Keratinocyte (primary cell): ENCODE measurements at regions not wholly inside any gene's neighbourhood (a gene's known extent, or its start where the extent isn't known, plus 50 kb on each side); places are given as distances from the start of the nearest gene placed in this dataset.

Experiments used
- DNase-seq: peaks from one replicate; pipeline ENCODE4 v3.0.0-alpha.2; 2011; ENCODE audit warnings: low read depth, missing footprints, low spot score
- FAIRE-seq: peaks from 2 replicates; lab custom pipeline; 2011; peaks lifted over from hg19 to GRCh38; lab: Jason Lieb, UNC
- H2AFZ ChIP-seq: 2 replicates; pipeline ENCODE4 v1.6.0; 2012; ENCODE audit warnings: low read length, control low read depth, inconsistent platforms; ENCODE audit not compliant: control insufficient read depth
- H3K27ac ChIP-seq: 2 replicates; pipeline ENCODE4 v1.5.1; 2011; ENCODE audit warnings: low read length; ENCODE audit not compliant: control insufficient read depth, insufficient read depth
- H3K27me3 ChIP-seq: 3 replicates; pipeline ENCODE4 v1.6.0; 2011; ENCODE audit warnings: low read length; ENCODE audit not compliant: control insufficient read depth, insufficient read depth; ENCODE audit errors: extremely low read depth
- H3K36me3 ChIP-seq, 2 experiments: 2 replicates in 1 of 2; 3 replicates in 1 of 2; pipeline ENCODE4 v1.5.1; 2011; ENCODE audit warnings: low read length in 2 of 2, mild to moderate bottlenecking in 1 of 2; ENCODE audit not compliant: control insufficient read depth in 2 of 2, insufficient read depth in 2 of 2; ENCODE audit errors: extremely low read depth in 1 of 2
- H3K4me1 ChIP-seq: 3 replicates; pipeline ENCODE4 v1.5.1; 2011; ENCODE audit warnings: low read length; ENCODE audit not compliant: control insufficient read depth, insufficient read depth; ENCODE audit errors: extremely low read depth
- H3K4me2 ChIP-seq: 3 replicates; pipeline ENCODE4 v1.6.0; 2011; ENCODE audit warnings: low read depth, low read length; ENCODE audit not compliant: control insufficient read depth, insufficient read depth; ENCODE audit errors: extremely low read depth
- H3K4me3 ChIP-seq, 3 experiments: fragments of 200-600 bp in 1 of 3; sonication (generic) in 1 of 3; 2 replicates in 2 of 3; 3 replicates in 1 of 3; pipeline ENCODE4 v1.5.1; 2011 to 2016; ENCODE audit warnings: low read length in 3 of 3, mild to moderate bottlenecking in 3 of 3, control low read depth in 2 of 3, inconsistent platforms in 1 of 3, low read depth in 1 of 3, mixed read lengths in 1 of 3, mixed run types in 1 of 3, moderate library complexity in 1 of 3; ENCODE audit not compliant: control insufficient read depth in 2 of 3, insufficient read depth in 2 of 3; ENCODE audit errors: extremely low read depth in 1 of 3
- H3K79me2 ChIP-seq: 2 replicates; pipeline ENCODE4 v1.6.0; 2012; ENCODE audit warnings: low read length; ENCODE audit not compliant: control insufficient read depth, insufficient read depth
- H3K9ac ChIP-seq: 3 replicates; pipeline ENCODE4 v1.6.0; 2011; ENCODE audit warnings: low read length; ENCODE audit not compliant: control insufficient read depth, insufficient read depth; ENCODE audit errors: extremely low read depth
- H3K9me1 ChIP-seq: 3 replicates; pipeline ENCODE4 v1.6.0; 2011; ENCODE audit warnings: low read length; ENCODE audit not compliant: control insufficient read depth, insufficient read depth; ENCODE audit errors: extremely low read depth
- H3K9me3 ChIP-seq: 2 replicates; pipeline ENCODE4 v1.5.1; 2012; ENCODE audit warnings: low read depth, low read length; ENCODE audit not compliant: control insufficient read depth
- H4K20me1 ChIP-seq: 3 replicates; pipeline ENCODE4 v1.6.0; 2011; ENCODE audit warnings: low read length; ENCODE audit not compliant: control insufficient read depth, insufficient read depth; ENCODE audit errors: extremely low read depth
- CTCF ChIP-seq, 3 experiments: IDR thresholded peaks in 1 of 3; conservative IDR thresholded peaks in 1 of 3; optimal IDR thresholded peaks in 1 of 3; 2 replicates in 2 of 3; 3 replicates in 1 of 3; pipeline versions ENCODE3 to v1.5.1; 2011; ENCODE audit warnings: low read length in 3 of 3, mild to moderate bottlenecking in 3 of 3, moderate library complexity in 2 of 3, control low read depth in 1 of 3, inconsistent platforms in 1 of 3; ENCODE audit not compliant: insufficient read depth in 2 of 3; ENCODE audit errors: extremely low read depth in 1 of 3
- EZH2 ChIP-seq: IDR thresholded peaks from one replicate; pipeline ENCODE4 v1.6.1; 2012; ENCODE audit warnings: inconsistent platforms, mild to moderate bottlenecking, low read length, moderate library complexity
- dilution Hi-C: fragments of 300-500 bp; cut with MboI; formaldehyde crosslinking; loops from one replicate; pipeline ENCODE4 v1.7.0; 2020; ENCODE audit warnings: low sequenced_read_pairs; ENCODE audit not compliant: extremely low pct_ligation_motif_present

GRCh38 chr3:96183871-96184270 is 630.5 kb upstream of the EPHA6 start:
- Histone ChIP-seq H3K36me3 (no peaks in the 10 kb centered on the region), H3K9ac (no peak overlapping the region), H3K4me3 (no peak overlapping the region), H4K20me1 (no peaks in the 10 kb centered on the region), H3K4me2 (no peak overlapping the region), H3K79me2 (no peaks in the 10 kb centered on the region), H3K27me3 (no peaks in the 10 kb centered on the region), H3K4me1 (no peaks in the 10 kb centered on the region), H2AFZ (no peak overlapping the region), H3K9me3 (no peaks in the 10 kb centered on the region), H3K27ac (no peak overlapping the region), H3K9me1 (no peaks in the 10 kb centered on the region)
- dilution Hi-C loops, result no loop called here
- FAIRE-seq (no peak), DNase-seq (no peak)
- TF ChIP-seq EZH2 (no peak), CTCF (optimal IDR thresholded peaks at IDR 0.05 in 1 of 3, IDR thresholded peaks at IDR 0.05 in 1 of 3, conservative IDR thresholded peaks at IDR 0.05 in 1 of 3; ENCODE audit: extremely low read depth in 1 of 3, insufficient read depth in 2 of 3, low read length in 3 of 3) (no peak)

GRCh38 chr3:96190024-96190616 is 624.3 kb upstream of the EPHA6 start:
- H2AFZ ChIP-seq, result no peak overlapping the region
- no peak for DNase-seq
- TF ChIP-seq EZH2 (no peak), CTCF (optimal IDR thresholded peaks at IDR 0.05 in 1 of 3, IDR thresholded peaks at IDR 0.05 in 1 of 3, conservative IDR thresholded peaks at IDR 0.05 in 1 of 3; ENCODE audit: extremely low read depth in 1 of 3, insufficient read depth in 2 of 3, low read length in 3 of 3) (no peak)
- H3K4me3 ChIP-seq, result no peak overlapping the region
- no peak overlapping the region for H3K27ac ChIP-seq
- no peaks in the 10 kb centered on the region for H3K9me3 ChIP-seq
- H3K9ac ChIP-seq, result no peak overlapping the region
- no peaks in the 10 kb centered on the region for H3K4me1 ChIP-seq
- FAIRE-seq, result no peak
- H4K20me1 ChIP-seq, result no peaks in the 10 kb centered on the region
- H3K79me2 ChIP-seq, result no peaks in the 10 kb centered on the region
- no peaks in the 10 kb centered on the region for H3K9me1 ChIP-seq
- H3K27me3 ChIP-seq, result no peaks in the 10 kb centered on the region
- no peaks in the 10 kb centered on the region for H3K36me3 ChIP-seq
- dilution Hi-C loops, result no loop called here
- no peak overlapping the region for H3K4me2 ChIP-seq
